GM18858 (cell line): ENCODE measurements at regions not wholly inside any gene's neighbourhood (a gene's known extent, or its start where the extent isn't known, plus 50 kb on each side); places are given as distances from the start of the nearest gene placed in this dataset.

Source experiments
- ATAC-seq: cut with Tn5 transposase; IDR thresholded peaks from one replicate; pipeline ENCODE4 v1.9.1; 2021; ENCODE audit not compliant: unreplicated experiment

GRCh38 chr1:186736971-186737685, 56.9 kb upstream of the PTGS2 start:
- no peak for ATAC-seq

- ATAC-seq = no peak
Observed at GRCh38 chr1:186735463-186735862, 55.2 kb upstream of the PTGS2 start.

GRCh38 chr1:186730951-186731729, 50.9 kb upstream of the PTGS2 start:
- ATAC-seq = no peak
